SK-N-SH (cell line): ENCODE measurements at regions not wholly inside any gene's neighbourhood (a gene's known extent, or its start where the extent isn't known, plus 50 kb on each side); places are given as distances from the start of the nearest gene placed in this dataset.

Source experiments
- CTCF ChIA-PET: fragments of 300-600, 350-600 bp; formaldehyde crosslinking; extraction: SDS; loops from one replicate; lab custom pipeline; 2021; lab: Yijun Ruan, JAX
- POLR2A ChIA-PET: fragments of 350-600 bp; sonication (Branson Sonifier 250); formaldehyde crosslinking; extraction: SDS; loops from one replicate; lab custom pipeline; 2020; ENCODE audit warnings: antibody characterized with exemption, inconsistent platforms; lab: Yijun Ruan, JAX
- DNase-seq: peaks from one replicate; pipeline ENCODE4 v3.0.0; 2012
- H2AFZ ChIP-seq: fragments of 200-600 bp; sonication (generic); 2 replicates; pipeline ENCODE4 v1.8.1; 2016; ENCODE audit warnings: antibody characterized with exemption, mild to moderate bottlenecking, low read depth
- H3F3A ChIP-seq: fragments of 200-600 bp; sonication (generic); replicated peaks from 2 replicates; pipeline ENCODE3; 2016; ENCODE audit warnings: antibody characterized with exemption, mild to moderate bottlenecking; ENCODE audit not compliant: insufficient read depth
- H3K27ac ChIP-seq, 2 experiments: fragments of 200-500 bp in 1 of 2; fragments of 200-600 bp in 1 of 2; sonication (Bioruptor generic) in 1 of 2; sonication (generic), shearing (Covaris generic) in 1 of 2; 2 replicates each; pipeline versions ENCODE4 v1.5.1 to v1.6.1; 2014 to 2016; ENCODE audit warnings: low read depth in 2 of 2, inconsistent platforms in 1 of 2, low read length in 1 of 2, mild to moderate bottlenecking in 1 of 2, mixed read lengths in 1 of 2
- H3K27me3 ChIP-seq: fragments of 200-600 bp; sonication (generic), shearing (Covaris generic); 2 replicates; pipeline ENCODE4 v1.6.1; 2016; ENCODE audit warnings: mixed run types; ENCODE audit not compliant: insufficient read depth
- H3K36me3 ChIP-seq, 2 experiments: fragments of 200-500 bp in 1 of 2; fragments of 200-600 bp in 1 of 2; sonication (Bioruptor generic) in 1 of 2; sonication (generic) in 1 of 2; replicated peaks in 1 of 2; 2 replicates each; pipeline versions ENCODE3 to v1.5.1; 2014 to 2016; ENCODE audit warnings: low read length in 1 of 2, mild to moderate bottlenecking in 1 of 2; ENCODE audit not compliant: insufficient read depth in 2 of 2, control insufficient read depth in 1 of 2
- H3K4me1 ChIP-seq, 2 experiments: fragments of 200-500 bp in 1 of 2; fragments of 200-600 bp in 1 of 2; sonication (Bioruptor generic) in 1 of 2; sonication (generic), shearing (Covaris generic) in 1 of 2; 2 replicates each; pipeline versions ENCODE4 v1.5.1 to v1.6.1; 2014 to 2016; ENCODE audit warnings: low read depth in 1 of 2, low read length in 1 of 2, mixed run types in 1 of 2; ENCODE audit not compliant: insufficient read depth in 2 of 2, control insufficient read depth in 1 of 2
- H3K4me2 ChIP-seq: fragments of 200-600 bp; sonication (generic), shearing (Covaris generic); 2 replicates; pipeline ENCODE4 v1.6.1; 2017; ENCODE audit warnings: mixed run types
- H3K4me3 ChIP-seq, 2 experiments: fragments of 200-500 bp in 1 of 2; fragments of 200-600 bp in 1 of 2; sonication (Bioruptor generic) in 1 of 2; sonication (generic), shearing (Covaris generic) in 1 of 2; 2 replicates each; pipeline versions ENCODE4 v1.5.1 to v1.8.1; 2014 to 2016; ENCODE audit warnings: low read depth in 2 of 2, inconsistent platforms in 1 of 2, low read length in 1 of 2, mild to moderate bottlenecking in 1 of 2, mixed read lengths in 1 of 2, moderate library complexity in 1 of 2
- H3K79me2 ChIP-seq: fragments of 200-600 bp; sonication (generic); 2 replicates; pipeline ENCODE4 v1.8.1; 2017; ENCODE audit warnings: mild to moderate bottlenecking; ENCODE audit not compliant: insufficient read depth
- H3K9ac ChIP-seq: fragments of 200-600 bp; sonication (generic); 2 replicates; pipeline ENCODE4 v1.6.1; 2017; ENCODE audit warnings: mixed run types
- H3K9me2 ChIP-seq: fragments of 200-600 bp; sonication (generic); 2 replicates; pipeline ENCODE4 v1.6.1; 2017; ENCODE audit warnings: mixed run types
- H3K9me3 ChIP-seq: fragments of 200-600 bp; sonication (generic); 2 replicates; pipeline ENCODE4 v1.6.1; 2017; ENCODE audit warnings: mixed run types, mild to moderate bottlenecking, moderate library complexity
- H4K20me1 ChIP-seq: fragments of 200-600 bp; sonication (generic); 2 replicates; pipeline ENCODE4 v1.6.1; 2017; ENCODE audit warnings: mild to moderate bottlenecking, mixed run types; ENCODE audit not compliant: insufficient read depth
- CHD2 ChIP-seq: fragments of 150-350 bp; IDR thresholded peaks from 2 replicates; pipeline ENCODE4 v1.6.1; 2018; ENCODE audit warnings: low read length; ENCODE audit not compliant: partially characterized antibody
- CTCF ChIP-seq: fragments of 200-600 bp; sonication (generic); IDR thresholded peaks from 2 replicates; pipeline ENCODE4 v1.6.1; 2017; ENCODE audit warnings: antibody characterized with exemption, mild to moderate bottlenecking, moderate library complexity
- ELF1 ChIP-seq: IDR thresholded peaks from 2 replicates; pipeline ENCODE4 v1.4.0; 2012
- EP300 ChIP-seq, 2 experiments: IDR thresholded peaks; 2 replicates each; pipeline versions ENCODE4 v1.4.0 to v1.6.1; 2012; ENCODE audit warnings: borderline replicate concordance in 1 of 2, low read depth in 1 of 2, low read length in 1 of 2
- EZH2phosphoT487 ChIP-seq: fragments of 200-600 bp; sonication (generic); IDR thresholded peaks from 2 replicates; pipeline ENCODE4 v1.6.1; 2017; ENCODE audit warnings: low read depth, mixed run types, mild to moderate bottlenecking, antibody characterized with exemption, moderate library complexity, borderline replicate concordance
- GABPA ChIP-seq: IDR thresholded peaks from 2 replicates; pipeline ENCODE4 v1.4.0; 2012; ENCODE audit warnings: low read depth, mild to moderate bottlenecking
- IRF3 ChIP-seq: fragments of 150-350 bp; IDR thresholded peaks from 2 replicates; pipeline ENCODE4 v1.6.1; 2016; ENCODE audit warnings: mild to moderate bottlenecking, low read depth, low read length
- JUND ChIP-seq: IDR thresholded peaks from 2 replicates; pipeline ENCODE4 v1.4.0; 2012
- MAX ChIP-seq: IDR thresholded peaks from 2 replicates; pipeline ENCODE4 v1.4.0; 2012; ENCODE audit warnings: low read depth
- MEF2A ChIP-seq: IDR thresholded peaks from 2 replicates; pipeline ENCODE4 v1.4.0; 2012; ENCODE audit warnings: low read depth, borderline replicate concordance
- MXI1 ChIP-seq: IDR thresholded peaks from 2 replicates; pipeline ENCODE4 v1.6.1; 2012; ENCODE audit warnings: mild to moderate bottlenecking, low read depth, low read length, improper control_type of control experiment
- NFIC ChIP-seq: IDR thresholded peaks from 2 replicates; pipeline ENCODE4 v1.4.0; 2012; ENCODE audit warnings: borderline replicate concordance
- POLR2AphosphoS5 ChIP-seq: IDR thresholded peaks from 2 replicates; pipeline ENCODE4 v1.6.1; 2012; ENCODE audit warnings: low read depth, low read length
- RAD21 ChIP-seq: IDR thresholded peaks from 2 replicates; pipeline ENCODE4 v1.6.1; 2012; ENCODE audit warnings: mild to moderate bottlenecking, low read length
- RXRA ChIP-seq: IDR thresholded peaks from 2 replicates; pipeline ENCODE4 v1.4.0; 2012; ENCODE audit warnings: low read depth, mild to moderate bottlenecking, borderline replicate concordance
- SMC3 ChIP-seq: IDR thresholded peaks from 2 replicates; pipeline ENCODE4 v1.6.1; 2012; ENCODE audit warnings: low read depth, low read length, improper control_type of control experiment
- TAF1 ChIP-seq: IDR thresholded peaks from 2 replicates; pipeline ENCODE4 v1.6.1; 2012; ENCODE audit warnings: low read depth, mild to moderate bottlenecking, low read length, moderate library complexity, borderline replicate concordance
- TCF12 ChIP-seq: IDR thresholded peaks from 2 replicates; pipeline ENCODE4 v1.4.0; 2012
- USF1 ChIP-seq: IDR thresholded peaks from 2 replicates; pipeline ENCODE4 v1.4.0; 2012; ENCODE audit warnings: low read depth, borderline replicate concordance
- USF2 ChIP-seq: fragments of 150-350 bp; IDR thresholded peaks from 2 replicates; pipeline ENCODE4 v1.6.1; 2017; ENCODE audit warnings: antibody characterized with exemption, low read length, low read depth, borderline replicate concordance
- WGBS: methylation state at CpG from one replicate; pipeline ENCODE4 v1.1.6; 2017; ENCODE audit warnings: low lambda C conversion rate; 5-methylcytosine and 5-hydroxymethylcytosine counted together

GRCh38 chr7:145665499-145666258 is 450.9 kb upstream of the CNTNAP2 start:
- DNase-seq, result no peak
- no peaks in the 10 kb centered on the region for H3K4me1 ChIP-seq
- no peak overlapping the region for H3K27ac ChIP-seq
- no peak overlapping the region for H3K4me2 ChIP-seq
- H2AFZ ChIP-seq, result no peak overlapping the region
- no peaks in the 10 kb centered on the region for H3K79me2 ChIP-seq
- 0 out of 2 replicates have a peak, but pooled peaks cover 6% of the 10 kb centered on the region for H3K9me3 ChIP-seq
- H3K27me3 ChIP-seq, result no peaks in the 10 kb centered on the region
- no peaks in the 10 kb centered on the region for H3K36me3 ChIP-seq
- H3K9me2 ChIP-seq, result no peaks in the 10 kb centered on the region
- POLR2A ChIA-PET, result no interaction called here
- no peak overlapping the region for H3K4me3 ChIP-seq
- H3K9ac ChIP-seq, result no peak overlapping the region
- 35% methylated on average over 3 of the region's 3 CpGs for WGBS
- CTCF ChIA-PET, result interaction anchor here (0.6 to 1.2 kb wide), 2 partner anchors 11 to 16 kb away, joined by 3 read pairs; no protein-coding TSS in a partner anchor
- TF ChIP-seq MEF2A (no peak), NFIC (no peak), TCF12 (no peak), MXI1 (no peak), IRF3 (no peak), CHD2 (no peak), ELF1 (no peak), POLR2AphosphoS5 (no peak), EP300 (IDR thresholded peaks at IDR 0.05; ENCODE audit: borderline replicate concordance in 1 of 2, low read depth in 1 of 2, low read length in 1 of 2) (no peak), RAD21 (no peak), MAX (no peak), USF1 (no peak), TAF1 (no peak), GABPA (no peak), SMC3 (no peak), JUND (no peak), EZH2phosphoT487 (no peak), USF2 (no peak), RXRA (no peak), CTCF (no peak)
- no peaks in the 10 kb centered on the region for H3F3A ChIP-seq
- H4K20me1 ChIP-seq, result no peaks in the 10 kb centered on the region
